Osteoblast (primary cell): ENCODE measurements at regions not wholly inside any gene's neighbourhood (a gene's known extent, or its start where the extent isn't known, plus 50 kb on each side); places are given as distances from the start of the nearest gene placed in this dataset.
A peak's percentile ranks its signal among the peaks of the same experiment; 100 is the strongest.

Experiments used
- DNase-seq: peaks from one replicate; pipeline ENCODE4 v3.0.0; 2011; ENCODE audit warnings: low spot score, mixed read lengths; ENCODE audit not compliant: insufficient read length; ENCODE audit errors: missing footprints
- H2AFZ ChIP-seq: 2 replicates; pipeline ENCODE4 v1.6.0; 2011; ENCODE audit warnings: mild to moderate bottlenecking, low read length
- H3K27ac ChIP-seq: 2 replicates; pipeline ENCODE4 v1.5.1; 2011; ENCODE audit warnings: mild to moderate bottlenecking, low read depth, low read length, moderate library complexity
- H3K27me3 ChIP-seq: 2 replicates; pipeline ENCODE4 v1.6.0; 2012; ENCODE audit warnings: mild to moderate bottlenecking, control low read depth, inconsistent platforms, low read length, moderate library complexity; ENCODE audit not compliant: insufficient read depth
- H3K36me3 ChIP-seq: 2 replicates; pipeline ENCODE4 v1.5.1; 2011; ENCODE audit warnings: mild to moderate bottlenecking, low read length, control low read depth, moderate library complexity; ENCODE audit not compliant: insufficient read depth
- H3K4me1 ChIP-seq: 2 replicates; pipeline ENCODE4 v1.5.1; 2011; ENCODE audit warnings: mild to moderate bottlenecking, low read length, control low read depth, moderate library complexity; ENCODE audit not compliant: insufficient read depth
- H3K4me2 ChIP-seq: 2 replicates; pipeline ENCODE4 v1.6.0; 2011; ENCODE audit warnings: mild to moderate bottlenecking, low read length; ENCODE audit not compliant: insufficient read depth
- H3K4me3 ChIP-seq: fragments of 200-600 bp; sonication (generic); 3 replicates; pipeline ENCODE4 v1.5.1; 2012; ENCODE audit warnings: mild to moderate bottlenecking, low read length, inconsistent platforms; ENCODE audit not compliant: insufficient read depth
- H3K79me2 ChIP-seq: 2 replicates; pipeline ENCODE4 v1.6.0; 2012; ENCODE audit warnings: mild to moderate bottlenecking, low read length, control low read depth, inconsistent platforms; ENCODE audit not compliant: insufficient read depth
- H3K9me3 ChIP-seq: 2 replicates; pipeline ENCODE4 v1.5.1; 2011; ENCODE audit warnings: low read depth, low read length, control low read depth
- H4K20me1 ChIP-seq: 2 replicates; pipeline ENCODE4 v1.6.0; 2012; ENCODE audit warnings: mild to moderate bottlenecking, low read length, control low read depth; ENCODE audit not compliant: insufficient read depth
- TF ChIP-seq, protein P1 (sequence below): IDR thresholded peaks from 2 replicates; pipeline ENCODE4 v1.5.1; 2011; ENCODE audit warnings: mild to moderate bottlenecking, low read depth, low read length, moderate library complexity; ENCODE audit errors: extremely low read depth

DNA sequence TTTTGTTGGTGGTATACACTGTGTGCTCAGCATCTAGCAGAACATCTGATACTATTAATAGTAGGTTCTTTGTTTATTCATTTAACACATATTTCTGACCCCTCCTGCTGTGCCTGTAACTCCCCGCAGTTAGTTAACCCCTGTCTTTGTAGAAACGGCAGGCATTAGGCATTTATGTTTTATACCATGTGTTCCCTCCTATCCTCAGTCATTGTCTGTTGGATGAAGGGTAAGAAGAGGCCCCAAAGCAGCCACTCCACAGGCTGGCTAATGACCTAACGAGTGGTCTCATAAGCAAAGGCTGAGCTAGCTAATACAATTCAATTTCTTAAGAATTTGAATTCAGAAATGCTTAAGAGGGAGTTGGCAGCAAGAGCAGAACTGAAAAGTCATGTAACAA, 170.8 kb downstream of the TMX1 start:
- no peaks in the 10 kb centered on the region for H4K20me1 ChIP-seq
- H3K4me1 ChIP-seq = no peaks in the 10 kb centered on the region
- H3K9me3 ChIP-seq = no peaks in the 10 kb centered on the region
- no peak overlapping the region for H3K27ac ChIP-seq
- H2AFZ ChIP-seq = peak overlapping the region; percentile 19
- TF ChIP-seq, protein P1, sequence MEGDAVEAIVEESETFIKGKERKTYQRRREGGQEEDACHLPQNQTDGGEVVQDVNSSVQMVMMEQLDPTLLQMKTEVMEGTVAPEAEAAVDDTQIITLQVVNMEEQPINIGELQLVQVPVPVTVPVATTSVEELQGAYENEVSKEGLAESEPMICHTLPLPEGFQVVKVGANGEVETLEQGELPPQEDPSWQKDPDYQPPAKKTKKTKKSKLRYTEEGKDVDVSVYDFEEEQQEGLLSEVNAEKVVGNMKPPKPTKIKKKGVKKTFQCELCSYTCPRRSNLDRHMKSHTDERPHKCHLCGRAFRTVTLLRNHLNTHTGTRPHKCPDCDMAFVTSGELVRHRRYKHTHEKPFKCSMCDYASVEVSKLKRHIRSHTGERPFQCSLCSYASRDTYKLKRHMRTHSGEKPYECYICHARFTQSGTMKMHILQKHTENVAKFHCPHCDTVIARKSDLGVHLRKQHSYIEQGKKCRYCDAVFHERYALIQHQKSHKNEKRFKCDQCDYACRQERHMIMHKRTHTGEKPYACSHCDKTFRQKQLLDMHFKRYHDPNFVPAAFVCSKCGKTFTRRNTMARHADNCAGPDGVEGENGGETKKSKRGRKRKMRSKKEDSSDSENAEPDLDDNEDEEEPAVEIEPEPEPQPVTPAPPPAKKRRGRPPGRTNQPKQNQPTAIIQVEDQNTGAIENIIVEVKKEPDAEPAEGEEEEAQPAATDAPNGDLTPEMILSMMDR = no peak
- no peaks in the 10 kb centered on the region for H3K27me3 ChIP-seq
- no peak overlapping the region for H3K4me2 ChIP-seq
- H3K36me3 ChIP-seq = no peaks in the 10 kb centered on the region
- no peaks in the 10 kb centered on the region for H3K79me2 ChIP-seq
- H3K4me3 ChIP-seq = no peak overlapping the region
- DNase-seq = no peak

DNA sequence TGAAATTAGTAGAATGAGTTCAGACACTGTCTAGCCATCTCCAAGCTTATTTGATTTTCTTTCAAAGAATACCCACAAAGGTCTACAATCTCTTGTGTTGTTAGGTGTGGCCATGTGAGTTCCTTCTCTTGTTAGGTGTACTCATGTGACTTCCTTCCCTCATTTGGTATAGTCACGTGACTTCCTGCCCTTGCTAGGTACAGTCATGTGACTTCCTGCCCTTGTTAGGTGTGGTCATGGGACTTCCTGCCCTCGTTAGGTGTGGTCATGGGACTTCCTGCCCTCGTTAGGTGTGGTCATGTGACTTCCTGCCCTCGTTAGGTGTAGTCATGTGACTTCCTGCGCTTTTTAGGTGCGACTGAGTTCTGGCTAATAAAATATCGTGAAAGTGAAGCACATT, 179.6 kb downstream of the TMX1 start:
- Histone ChIP-seq H3K4me3 (no peak overlapping the region), H2AFZ (no peak overlapping the region), H3K4me2 (no peak overlapping the region), H3K27me3 (no peaks in the 10 kb centered on the region), H3K36me3 (no peaks in the 10 kb centered on the region), H3K27ac (no peak overlapping the region), H3K79me2 (no peaks in the 10 kb centered on the region), H4K20me1 (no peaks in the 10 kb centered on the region), H3K9me3 (peaks cover 2% of the 10 kb centered on the region), H3K4me1 (peaks cover 7% of the 10 kb centered on the region)
- no peak for DNase-seq
- TF ChIP-seq, protein P1 = no peak

DNA sequence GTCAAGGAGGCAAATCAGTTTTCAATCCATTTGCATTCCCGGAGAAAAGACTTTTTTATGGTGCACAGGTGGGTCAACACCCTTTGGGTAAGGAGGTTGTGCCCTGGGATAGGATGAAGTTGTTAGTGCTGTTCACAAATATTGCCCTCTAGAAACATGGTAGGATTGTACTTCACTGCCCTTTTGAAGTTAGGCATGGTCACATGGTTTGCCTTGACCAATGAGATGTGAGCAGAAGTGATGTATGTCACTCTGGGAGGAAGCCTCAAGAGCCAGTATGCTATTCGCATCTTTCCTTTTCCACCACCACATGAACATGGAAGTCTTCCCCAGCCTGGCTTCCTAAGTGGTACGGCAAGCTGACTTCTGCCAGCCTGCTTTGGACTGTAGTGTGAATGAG, 182.7 kb downstream of the TMX1 start:
- Histone ChIP-seq H3K9me3 (peaks cover 2% of the 10 kb centered on the region), H3K36me3 (no peaks in the 10 kb centered on the region), H3K4me3 (no peak overlapping the region), H4K20me1 (no peaks in the 10 kb centered on the region), H3K4me1 (peaks cover 12% of the 10 kb centered on the region), H3K4me2 (no peak overlapping the region), H2AFZ (no peak overlapping the region), H3K27me3 (no peaks in the 10 kb centered on the region), H3K79me2 (no peaks in the 10 kb centered on the region), H3K27ac (no peak overlapping the region)
- no peak for DNase-seq
- TF ChIP-seq, protein P1 = no peak

DNA sequence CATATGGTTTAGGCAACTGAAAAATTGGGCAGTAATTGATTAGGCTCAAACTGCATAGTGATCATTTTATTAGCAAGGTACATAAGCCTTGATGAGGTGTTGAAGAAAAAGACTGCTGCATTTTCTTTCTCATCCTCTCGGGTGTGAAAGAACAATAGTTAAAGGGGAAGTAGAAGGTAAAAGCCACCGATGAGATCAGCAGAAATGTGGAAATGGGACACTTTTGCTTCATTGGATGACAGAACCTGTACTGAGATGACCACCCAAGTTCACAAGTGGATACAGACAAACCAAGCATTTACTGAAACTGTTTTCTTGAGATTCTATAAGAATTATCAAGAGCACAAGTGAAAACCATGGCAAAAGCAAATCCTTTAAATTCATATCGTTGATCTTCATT, 184.0 kb downstream of the TMX1 start:
- peak overlapping the region; percentile 59 for H2AFZ ChIP-seq
- H3K27me3 ChIP-seq = no peaks in the 10 kb centered on the region
- H3K4me2 ChIP-seq = peak overlapping the region; percentile 41
- no peak for DNase-seq
- peaks cover 12% of the 10 kb centered on the region for H3K4me1 ChIP-seq
- H3K79me2 ChIP-seq = no peaks in the 10 kb centered on the region
- H3K27ac ChIP-seq = peak overlapping the region; percentile 60
- H3K36me3 ChIP-seq = no peaks in the 10 kb centered on the region
- TF ChIP-seq, protein P1 = no peak
- no peak overlapping the region for H3K4me3 ChIP-seq
- peaks cover under 1% of the 10 kb centered on the region for H3K9me3 ChIP-seq
- no peaks in the 10 kb centered on the region for H4K20me1 ChIP-seq
